ENCODE measurements at regions not wholly inside any gene's neighbourhood (a gene's known extent, or its start where the extent isn't known, plus 50 kb on each side); places are given as distances from the start of the nearest gene placed in this dataset.

DNA sequence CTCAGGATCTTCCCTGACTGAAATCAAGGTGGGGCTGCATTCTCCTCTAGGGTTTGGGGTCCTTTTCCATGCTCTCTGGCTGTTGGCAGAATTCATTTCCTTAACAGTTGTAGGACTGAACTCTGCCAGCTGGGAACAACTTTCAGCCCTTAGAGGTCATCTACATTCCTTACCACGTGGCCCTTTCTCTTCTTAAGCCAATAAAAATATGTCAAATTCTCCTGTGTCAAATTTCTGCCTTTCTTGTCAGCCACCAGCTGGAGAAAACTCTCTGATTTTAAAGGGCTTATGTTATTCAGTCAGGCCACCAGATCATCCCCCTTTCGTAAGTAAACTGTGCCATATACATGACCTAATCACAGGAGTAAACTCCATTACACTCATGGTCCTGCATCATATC, 95.3 kb upstream of the IL6 start:
- TF ChIP-seq, protein P1, sequence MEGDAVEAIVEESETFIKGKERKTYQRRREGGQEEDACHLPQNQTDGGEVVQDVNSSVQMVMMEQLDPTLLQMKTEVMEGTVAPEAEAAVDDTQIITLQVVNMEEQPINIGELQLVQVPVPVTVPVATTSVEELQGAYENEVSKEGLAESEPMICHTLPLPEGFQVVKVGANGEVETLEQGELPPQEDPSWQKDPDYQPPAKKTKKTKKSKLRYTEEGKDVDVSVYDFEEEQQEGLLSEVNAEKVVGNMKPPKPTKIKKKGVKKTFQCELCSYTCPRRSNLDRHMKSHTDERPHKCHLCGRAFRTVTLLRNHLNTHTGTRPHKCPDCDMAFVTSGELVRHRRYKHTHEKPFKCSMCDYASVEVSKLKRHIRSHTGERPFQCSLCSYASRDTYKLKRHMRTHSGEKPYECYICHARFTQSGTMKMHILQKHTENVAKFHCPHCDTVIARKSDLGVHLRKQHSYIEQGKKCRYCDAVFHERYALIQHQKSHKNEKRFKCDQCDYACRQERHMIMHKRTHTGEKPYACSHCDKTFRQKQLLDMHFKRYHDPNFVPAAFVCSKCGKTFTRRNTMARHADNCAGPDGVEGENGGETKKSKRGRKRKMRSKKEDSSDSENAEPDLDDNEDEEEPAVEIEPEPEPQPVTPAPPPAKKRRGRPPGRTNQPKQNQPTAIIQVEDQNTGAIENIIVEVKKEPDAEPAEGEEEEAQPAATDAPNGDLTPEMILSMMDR (IDR thresholded peaks at IDR 0.05; ENCODE audit: extremely low read depth, insufficient read depth, missing control alignments) = no peak
- in situ Hi-C loops (cut with MboI; ENCODE audit: low pct_unique_long_range_greater_than_20kb, low sequenced_read_pairs, unreplicated experiment) = no loop called here
- no peak for DNase-seq (ENCODE audit: low spot score)

DNA sequence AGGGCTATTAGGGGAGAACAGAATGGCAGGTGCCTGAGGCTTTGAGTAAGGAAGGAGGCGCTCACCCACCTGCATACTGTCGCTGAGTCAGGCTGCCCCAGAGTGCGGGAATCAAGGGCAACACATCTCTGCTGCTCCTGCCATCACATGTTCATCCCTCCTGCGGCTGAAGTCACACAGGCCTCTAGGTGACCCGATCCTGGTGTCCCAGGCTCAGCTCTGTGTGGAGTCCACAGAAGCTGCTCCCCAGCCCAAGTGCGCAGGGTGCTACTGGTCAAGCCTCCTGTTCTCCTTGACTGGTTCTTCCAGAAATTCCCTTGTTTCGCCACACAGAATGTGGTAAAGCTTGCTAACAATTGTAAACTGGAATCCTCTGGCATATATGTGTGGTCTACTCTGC, 96.9 kb upstream of the IL6 start:
- TF ChIP-seq, protein P1 (IDR thresholded peaks at IDR 0.05; ENCODE audit: extremely low read depth, insufficient read depth, missing control alignments) = no peak
- in situ Hi-C loops (cut with MboI; ENCODE audit: low pct_unique_long_range_greater_than_20kb, low sequenced_read_pairs, unreplicated experiment) = no loop called here
- no peak for DNase-seq (ENCODE audit: low spot score)

DNA sequence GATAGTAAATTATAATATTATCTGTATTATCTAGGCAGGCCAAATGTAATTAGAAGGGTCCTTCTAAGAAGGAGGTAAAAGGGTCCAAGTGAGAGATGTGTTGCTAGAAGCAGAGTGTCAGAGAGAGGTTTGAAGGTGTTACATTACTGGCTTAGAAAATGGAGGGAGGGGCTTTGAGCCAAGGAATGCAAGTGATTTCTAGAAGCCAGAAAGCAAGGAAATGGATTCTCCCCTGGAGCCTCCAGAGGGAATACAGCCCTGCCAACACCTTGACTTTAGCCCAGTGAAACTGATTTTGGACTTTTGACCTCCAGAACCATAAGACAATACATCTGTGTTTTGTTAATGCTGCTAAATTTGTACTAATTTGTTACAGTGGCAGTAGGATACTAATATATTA, 97.9 kb upstream of the IL6 start:
- TF ChIP-seq, protein P1 (IDR thresholded peaks at IDR 0.05; ENCODE audit: extremely low read depth, insufficient read depth, missing control alignments) = no peak
- DNase-seq (ENCODE audit: low spot score) = no peak
- in situ Hi-C loops (cut with MboI; ENCODE audit: low pct_unique_long_range_greater_than_20kb, low sequenced_read_pairs, unreplicated experiment) = no loop called here

DNA sequence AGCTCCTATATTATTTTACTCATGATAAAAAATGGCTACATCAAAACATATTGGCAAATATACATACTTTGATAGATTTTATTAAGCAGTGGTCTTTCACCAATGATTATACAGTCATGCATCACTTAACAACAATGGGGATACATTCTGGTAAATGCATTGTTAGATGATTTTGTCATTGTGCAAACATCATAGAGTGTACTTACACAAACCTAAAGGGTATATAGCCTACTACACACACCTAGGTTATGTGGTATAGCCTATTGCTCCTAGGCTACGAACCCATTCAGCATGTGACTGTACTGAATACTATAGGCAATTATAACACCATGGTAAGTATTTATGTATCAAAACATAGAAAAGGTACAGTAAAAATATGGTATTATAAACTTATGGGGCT, 98.9 kb upstream of the IL6 start:
- no peak for DNase-seq (ENCODE audit: low spot score)
- TF ChIP-seq, protein P1 (IDR thresholded peaks at IDR 0.05; ENCODE audit: extremely low read depth, insufficient read depth, missing control alignments) = no peak
- in situ Hi-C loops (cut with MboI; ENCODE audit: low pct_unique_long_range_greater_than_20kb, low sequenced_read_pairs, unreplicated experiment) = no loop called here

DNA sequence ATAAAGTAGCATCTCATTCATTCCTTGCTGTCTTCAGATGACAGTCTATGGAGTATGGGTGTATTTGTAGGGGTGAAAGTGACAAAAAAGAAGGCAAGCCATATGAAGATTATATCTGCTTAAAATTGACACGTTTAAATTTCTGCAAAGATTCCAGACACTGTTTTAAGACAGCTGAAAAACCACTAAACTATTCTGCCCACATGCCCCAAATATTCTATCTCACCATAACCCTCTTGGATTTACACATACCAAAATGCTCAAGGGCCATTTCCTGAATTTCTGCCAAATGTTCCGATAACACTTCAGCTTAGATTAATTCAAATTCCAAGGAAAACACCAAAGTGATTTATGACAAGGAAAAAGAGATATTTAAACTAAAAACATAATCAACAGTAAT, 99.9 kb upstream of the IL6 start:
- no peak for DNase-seq (ENCODE audit: low spot score)
- in situ Hi-C loops (cut with MboI; ENCODE audit: low pct_unique_long_range_greater_than_20kb, low sequenced_read_pairs, unreplicated experiment) = no loop called here
- TF ChIP-seq, protein P1 (IDR thresholded peaks at IDR 0.05; ENCODE audit: extremely low read depth, insufficient read depth, missing control alignments) = no peak

DNA sequence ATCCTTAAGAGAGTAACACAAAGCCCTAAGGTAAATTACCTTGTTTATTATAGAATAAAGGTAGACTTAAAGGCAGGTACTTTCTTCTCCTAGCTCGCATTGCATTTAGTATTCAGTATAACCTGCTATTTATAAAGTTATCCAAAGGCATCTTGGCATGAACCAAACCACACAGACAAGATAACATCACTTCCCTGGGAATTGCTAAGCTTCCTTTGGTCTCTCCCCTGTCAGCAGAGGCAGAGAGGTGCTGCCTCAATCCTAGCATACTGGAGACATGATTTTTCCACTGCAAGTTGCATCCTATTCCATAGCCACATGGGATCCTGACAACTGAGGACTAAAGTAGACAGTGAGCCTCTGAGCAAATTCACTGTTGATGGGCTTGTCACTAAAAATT, 101.7 kb upstream of the IL6 start:
- TF ChIP-seq, protein P1 (IDR thresholded peaks at IDR 0.05; ENCODE audit: extremely low read depth, insufficient read depth, missing control alignments) = no peak
- DNase-seq (ENCODE audit: low spot score) = no peak
- in situ Hi-C loops (cut with MboI; ENCODE audit: low pct_unique_long_range_greater_than_20kb, low sequenced_read_pairs, unreplicated experiment) = no loop called here

DNA sequence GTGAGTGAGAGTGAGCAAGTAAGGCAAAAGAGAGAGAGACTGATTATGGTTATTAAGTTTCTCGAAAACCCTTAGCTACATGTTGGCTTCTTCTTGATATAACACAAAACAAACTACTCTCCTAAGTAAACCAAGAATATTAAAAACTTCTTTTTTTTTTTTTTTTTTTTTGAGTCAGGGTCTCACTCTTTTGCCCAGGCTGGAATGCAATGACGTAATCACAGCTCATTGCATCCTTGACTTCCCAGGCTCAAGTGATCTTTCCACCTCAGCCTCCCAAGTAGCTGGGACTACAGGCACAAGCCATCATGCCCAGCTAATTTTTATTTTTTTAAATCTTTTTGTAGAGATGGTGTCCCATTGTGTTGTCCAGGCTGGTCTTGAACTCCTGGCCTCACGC, 102.2 kb upstream of the IL6 start:
- in situ Hi-C loops (cut with MboI; ENCODE audit: low pct_unique_long_range_greater_than_20kb, low sequenced_read_pairs, unreplicated experiment) = no loop called here
- no peak for DNase-seq (ENCODE audit: low spot score)
- TF ChIP-seq, protein P1 (IDR thresholded peaks at IDR 0.05; ENCODE audit: extremely low read depth, insufficient read depth, missing control alignments) = no peak

Measured in GM13977 (cell line).